CD8-positive, alpha-beta memory T cell (primary cell): ENCODE measurements at regions not wholly inside any gene's neighbourhood (a gene's known extent, or its start where the extent isn't known, plus 50 kb on each side); places are given as distances from the start of the nearest gene placed in this dataset.

Source experiments
- CTCF ChIA-PET: fragments of 350-600 bp; sonication (Branson Sonifier 250); formaldehyde crosslinking; loops from one replicate; lab custom pipeline; 2021; ENCODE audit warnings: antibody characterized with exemption; lab: Charles Lee
- POLR2A ChIA-PET: fragments of 350-600 bp; sonication (Branson Sonifier 250); formaldehyde crosslinking; loops from one replicate; lab custom pipeline; 2021; ENCODE audit warnings: antibody characterized with exemption; lab: Charles Lee
- DNase-seq, 5 donors: peaks; one replicate each; pipeline versions ENCODE4 v3.0.0 to v3.0.0-alpha.2; 2020 to 2022; ENCODE audit warnings: mixed read lengths in 1 of 5
- H3K27ac ChIP-seq: one replicate; pipeline ENCODE4 v1.7.0; 2013; ENCODE audit warnings: low read depth, mild to moderate bottlenecking, low read length, moderate library complexity
- H3K27me3 ChIP-seq: 2 replicates; pipeline ENCODE4 v1.7.0; 2013; ENCODE audit warnings: low read length, mild to moderate bottlenecking; ENCODE audit not compliant: insufficient read depth, poor library complexity, severe bottlenecking
- H3K36me3 ChIP-seq: 2 replicates; pipeline ENCODE4 v1.7.0; 2013; ENCODE audit warnings: mild to moderate bottlenecking, low read length, moderate library complexity; ENCODE audit not compliant: insufficient read depth
- H3K4me1 ChIP-seq: 2 replicates; pipeline ENCODE4 v1.7.0; 2013; ENCODE audit warnings: mild to moderate bottlenecking, low read length, moderate library complexity; ENCODE audit not compliant: insufficient read depth
- H3K4me3 ChIP-seq: 2 replicates; pipeline ENCODE4 v1.7.0; 2013; ENCODE audit warnings: mild to moderate bottlenecking, low read length
- H3K9me3 ChIP-seq: 2 replicates; pipeline ENCODE4 v1.7.0; 2013; ENCODE audit warnings: mild to moderate bottlenecking, low read length
- H3K27ac Mint-ChIP-seq, 8 donors: one replicate each; pipeline ENCODE4 v1.8.0; 2020 to 2021; ENCODE audit warnings: mixed read lengths in 8 of 8, mild to moderate bottlenecking in 6 of 8, inconsistent platforms in 3 of 8, moderate library complexity in 3 of 8
- H3K27me3 Mint-ChIP-seq, 2 donors: one replicate each; pipeline ENCODE4 v1.8.0; 2020 to 2021; ENCODE audit warnings: mixed read lengths in 2 of 2, mild to moderate bottlenecking in 1 of 2, moderate library complexity in 1 of 2
- H3K36me3 Mint-ChIP-seq, 3 donors: one replicate each; pipeline ENCODE4 v1.8.0; 2020 to 2021; ENCODE audit warnings: mixed read lengths in 3 of 3, inconsistent platforms in 1 of 3, mild to moderate bottlenecking in 1 of 3
- H3K4me1 Mint-ChIP-seq, 3 donors: one replicate each; pipeline ENCODE4 v1.8.0; 2020 to 2021; ENCODE audit warnings: mixed read lengths in 3 of 3, inconsistent platforms in 1 of 3, mild to moderate bottlenecking in 1 of 3
- H3K4me3 Mint-ChIP-seq, 7 donors: one replicate each; pipeline ENCODE4 v1.8.0; 2020 to 2021; ENCODE audit warnings: mixed read lengths in 7 of 7, mild to moderate bottlenecking in 6 of 7, moderate library complexity in 4 of 7, inconsistent platforms in 2 of 7
- H3K9me3 Mint-ChIP-seq, 5 donors: one replicate each; pipeline ENCODE4 v1.8.0; 2020 to 2022; ENCODE audit warnings: mixed read lengths in 5 of 5, mild to moderate bottlenecking in 3 of 5, moderate library complexity in 2 of 5, inconsistent platforms in 1 of 5

DNA sequence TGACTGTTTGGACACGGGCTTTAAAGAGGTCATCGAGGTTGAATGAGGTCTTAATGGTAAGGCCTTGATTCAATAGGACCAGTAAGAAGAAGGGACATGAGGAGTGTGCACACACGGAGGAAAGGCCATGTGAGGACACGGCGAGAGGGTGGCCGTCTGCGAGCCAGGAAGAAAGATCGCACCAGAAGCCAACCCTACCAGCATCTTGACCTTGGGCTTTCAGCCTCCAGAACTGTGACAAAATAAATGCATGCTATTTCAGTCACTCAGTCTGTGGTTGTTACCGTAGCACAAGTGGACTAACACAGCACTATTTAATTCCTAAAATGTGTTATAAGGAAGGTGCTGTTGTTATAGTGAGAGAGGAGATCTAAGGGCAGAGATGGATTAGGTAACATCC is 468.6 kb upstream of the FAT1 start:
- Histone ChIP-seq H3K27ac (no peak overlapping the region), H3K4me3 (no peak overlapping the region), H3K27me3 (no peaks in the 10 kb centered on the region), H3K36me3 (no peaks in the 10 kb centered on the region), H3K4me1 (no peaks in the 10 kb centered on the region), H3K9me3 (no peaks in the 10 kb centered on the region)
- H3K36me3 Mint-ChIP-seq: no peaks in the 10 kb centered on the region
- CTCF ChIA-PET: no interaction called here
- peaks cover 0 to 4% of the 10 kb centered on the region in 2 donors for H3K27me3 Mint-ChIP-seq
- no peak overlapping the region for H3K27ac Mint-ChIP-seq
- H3K4me1 Mint-ChIP-seq: no peaks in the 10 kb centered on the region
- POLR2A ChIA-PET: no interaction called here
- DNase-seq: no peak
- H3K4me3 Mint-ChIP-seq: no peak overlapping the region
- peaks cover 1 to 18% (median 5%) of the 10 kb centered on the region in 5 donors for H3K9me3 Mint-ChIP-seq

DNA sequence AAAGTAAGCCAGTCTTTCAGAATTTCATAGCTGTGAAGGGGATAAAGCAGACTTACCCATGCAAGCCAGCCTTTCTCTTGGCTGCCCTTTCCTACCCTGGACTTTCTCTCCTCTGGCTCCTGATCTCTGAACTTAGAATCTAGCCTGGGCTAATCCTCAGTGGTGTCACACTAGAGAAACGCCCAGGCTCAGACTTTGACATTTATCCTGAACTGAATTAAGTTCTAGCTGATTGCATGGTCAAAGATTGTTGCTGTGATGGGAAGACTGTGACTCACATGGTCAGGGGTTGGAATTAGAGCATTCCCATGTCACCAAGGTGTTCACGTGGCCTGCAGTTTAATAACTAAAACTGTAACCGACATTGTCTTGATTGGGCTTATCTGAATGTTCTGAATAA is 469.5 kb upstream of the FAT1 start:
- Histone ChIP-seq H3K4me1 (no peaks in the 10 kb centered on the region), H3K27me3 (no peaks in the 10 kb centered on the region), H3K9me3 (no peaks in the 10 kb centered on the region), H3K27ac (no peak overlapping the region), H3K36me3 (no peaks in the 10 kb centered on the region), H3K4me3 (no peak overlapping the region)
- no peak for DNase-seq
- ChIA-PET POLR2A (no interaction called here), CTCF (no interaction called here)
- Mint-ChIP-seq H3K4me3 (no peak overlapping the region), H3K36me3 (no peaks in the 10 kb centered on the region), H3K27ac (no peak overlapping the region), H3K9me3 (peaks cover 0 to 16% (median 2%) of the 10 kb centered on the region in 5 donors), H3K4me1 (no peaks in the 10 kb centered on the region), H3K27me3 (peaks cover 0 to 4% of the 10 kb centered on the region in 2 donors)

DNA sequence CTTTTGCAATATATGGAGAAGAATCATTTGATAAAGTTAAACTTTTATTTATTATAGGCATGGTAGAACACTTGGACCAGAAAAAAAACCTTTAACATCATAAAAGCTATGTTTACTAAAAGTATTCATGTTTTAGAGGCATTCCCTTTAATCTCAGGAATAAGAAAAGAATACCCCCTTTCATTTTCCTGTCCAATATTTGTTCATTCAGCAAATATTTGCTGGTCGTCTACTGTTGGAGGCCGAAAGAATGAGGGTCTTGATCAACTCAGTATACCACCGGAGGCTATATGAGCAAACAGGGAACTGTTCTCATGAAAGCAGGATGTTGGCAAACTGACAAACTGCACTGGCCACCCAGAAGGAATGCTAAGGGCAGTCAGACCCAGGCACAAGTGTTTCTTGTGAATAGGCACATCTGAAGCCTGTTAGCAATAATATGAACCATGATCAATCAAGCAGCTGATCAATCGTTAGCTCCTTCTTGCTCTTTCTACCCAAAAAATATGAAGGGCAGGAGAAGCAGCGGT is 480.8 kb upstream of the FAT1 start:
- H3K4me3 ChIP-seq: no peak overlapping the region
- no peak overlapping the region for H3K27ac ChIP-seq
- no peak overlapping the region for H3K4me3 Mint-ChIP-seq
- no peaks in the 10 kb centered on the region for H3K27me3 ChIP-seq
- H3K9me3 ChIP-seq: no peaks in the 10 kb centered on the region
- no peaks in the 10 kb centered on the region for H3K4me1 ChIP-seq
- peaks cover 8 to 13% (median 11%) of the 10 kb centered on the region in 5 donors for H3K9me3 Mint-ChIP-seq
- ChIA-PET POLR2A (no interaction called here), CTCF (no interaction called here)
- peaks cover 0 to 1% of the 10 kb centered on the region in 2 donors for H3K27me3 Mint-ChIP-seq
- no peaks in the 10 kb centered on the region for H3K36me3 ChIP-seq
- no peak for DNase-seq
- no peaks in the 10 kb centered on the region for H3K36me3 Mint-ChIP-seq
- no peaks in the 10 kb centered on the region for H3K4me1 Mint-ChIP-seq
- H3K27ac Mint-ChIP-seq: no peak overlapping the region

- POLR2A ChIA-PET: no interaction called here
- Mint-ChIP-seq H3K27me3 (peaks cover 0 to 1% of the 10 kb centered on the region in 2 donors), H3K4me1 (no peaks in the 10 kb centered on the region), H3K9me3 (peaks cover 6 to 19% (median 9%) of the 10 kb centered on the region in 5 donors), H3K4me3 (no peak overlapping the region), H3K27ac (no peak overlapping the region), H3K36me3 (no peaks in the 10 kb centered on the region)
- Histone ChIP-seq H3K9me3 (no peaks in the 10 kb centered on the region), H3K4me1 (no peaks in the 10 kb centered on the region), H3K27ac (no peak overlapping the region), H3K36me3 (no peaks in the 10 kb centered on the region), H3K4me3 (no peak overlapping the region), H3K27me3 (no peaks in the 10 kb centered on the region)
- DNase-seq: no peak
- CTCF ChIA-PET: no interaction called here
Measured at GRCh38 chr4:187207931-187208330, 484.3 kb upstream of the FAT1 start.

GRCh38 chr4:187208651-187209050 is 485.0 kb upstream of the FAT1 start:
- Histone ChIP-seq H3K36me3 (no peaks in the 10 kb centered on the region), H3K4me1 (no peaks in the 10 kb centered on the region), H3K27me3 (no peaks in the 10 kb centered on the region), H3K27ac (no peak overlapping the region), H3K4me3 (no peak overlapping the region), H3K9me3 (no peaks in the 10 kb centered on the region)
- Mint-ChIP-seq H3K27me3 (peaks cover 0 to 1% of the 10 kb centered on the region in 2 donors), H3K36me3 (no peaks in the 10 kb centered on the region), H3K4me1 (no peaks in the 10 kb centered on the region), H3K27ac (no peak overlapping the region), H3K9me3 (peaks cover 9 to 24% (median 12%) of the 10 kb centered on the region in 5 donors), H3K4me3 (no peak overlapping the region)
- no peak for DNase-seq
- ChIA-PET POLR2A (no interaction called here), CTCF (no interaction called here)

DNA sequence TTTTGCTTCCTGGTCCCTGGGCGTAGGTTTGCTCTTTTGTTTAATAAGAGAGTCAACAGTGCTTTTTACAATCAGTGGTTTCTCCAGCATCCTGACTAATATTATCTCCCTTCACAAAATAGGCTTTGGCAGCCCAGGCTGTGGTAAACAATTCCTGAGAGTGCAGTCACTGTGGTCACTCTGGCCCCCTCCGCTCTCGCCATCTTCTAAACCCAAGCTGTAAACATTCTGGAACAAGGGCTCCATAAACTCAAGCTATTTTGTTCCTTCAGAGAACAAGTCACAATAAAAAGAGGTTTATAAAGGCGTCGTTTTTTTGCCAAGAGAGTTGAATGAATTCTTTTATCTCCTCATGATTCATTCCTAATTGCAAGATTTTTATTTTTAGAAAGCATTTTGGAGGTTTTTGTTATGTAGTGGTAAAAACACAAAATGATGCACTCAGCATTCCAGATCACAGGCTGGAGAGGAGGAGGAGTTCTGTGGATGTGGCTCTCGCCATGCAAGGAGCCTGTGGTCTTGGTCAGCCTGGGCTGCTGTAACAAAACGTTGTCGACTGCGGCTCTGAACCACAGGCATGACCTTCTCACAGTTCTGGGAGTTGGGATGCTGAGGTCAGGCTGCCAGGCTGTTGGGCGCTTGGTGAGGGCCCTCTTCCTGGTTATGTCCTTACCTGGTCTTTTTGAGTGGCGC is 486.4 kb upstream of the FAT1 start:
- ChIA-PET CTCF (no interaction called here), POLR2A (no interaction called here)
- no peak for DNase-seq
- Histone ChIP-seq H3K9me3 (no peaks in the 10 kb centered on the region), H3K36me3 (no peaks in the 10 kb centered on the region), H3K4me3 (no peak overlapping the region), H3K27ac (no peak overlapping the region), H3K4me1 (no peaks in the 10 kb centered on the region), H3K27me3 (no peaks in the 10 kb centered on the region)
- Mint-ChIP-seq H3K4me1 (no peaks in the 10 kb centered on the region), H3K9me3 (peaks cover 9 to 24% (median 12%) of the 10 kb centered on the region in 5 donors), H3K36me3 (no peaks in the 10 kb centered on the region), H3K27me3 (peaks cover 0 to 1% of the 10 kb centered on the region in 2 donors), H3K27ac (no peak overlapping the region), H3K4me3 (no peak overlapping the region)

GRCh38 chr4:187212446-187213080 is 488.9 kb upstream of the FAT1 start:
- ChIA-PET CTCF (no interaction called here), POLR2A (interaction anchor here (0.6 kb wide), 1 partner anchor 27 kb away, joined by 3 read pairs; no protein-coding TSS in a partner anchor)
- H3K4me1 Mint-ChIP-seq: no peaks in the 10 kb centered on the region

DNA sequence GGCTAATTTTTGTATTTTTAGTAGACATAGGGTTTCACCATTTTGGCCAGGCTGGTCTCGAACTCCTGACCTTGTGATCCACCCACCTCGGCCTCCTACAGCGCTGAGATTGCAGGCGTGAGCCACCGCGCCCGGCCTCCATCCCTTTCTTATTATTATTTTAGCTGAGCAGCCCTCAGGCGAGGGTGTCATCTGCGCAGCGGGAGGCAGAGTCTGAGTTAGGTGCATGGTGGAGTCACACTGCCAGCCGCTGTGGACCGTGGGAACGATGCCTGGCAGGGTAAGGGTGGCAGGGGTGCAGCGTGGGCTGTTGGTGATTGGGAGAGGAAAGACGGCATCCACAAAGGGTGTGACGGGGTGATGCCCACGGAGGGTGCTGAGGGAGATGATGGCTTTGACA is 491.8 kb upstream of the FAT1 start:
- H3K27me3 Mint-ChIP-seq: no peaks in the 10 kb centered on the region
- no peaks in the 10 kb centered on the region for H3K9me3 ChIP-seq
- no peak overlapping the region for H3K27ac Mint-ChIP-seq
- DNase-seq: no peak
- H3K36me3 Mint-ChIP-seq: no peaks in the 10 kb centered on the region
- H3K27me3 ChIP-seq: no peaks in the 10 kb centered on the region
- H3K4me3 ChIP-seq: no peak overlapping the region
- H3K4me1 ChIP-seq: no peaks in the 10 kb centered on the region
- H3K27ac ChIP-seq: no peak overlapping the region
- H3K4me3 Mint-ChIP-seq: no peak overlapping the region
- H3K36me3 ChIP-seq: no peaks in the 10 kb centered on the region
- POLR2A ChIA-PET: no interaction called here
- H3K9me3 Mint-ChIP-seq: peaks cover 7 to 22% (median 9%) of the 10 kb centered on the region in 5 donors
- H3K4me1 Mint-ChIP-seq: no peaks in the 10 kb centered on the region
- CTCF ChIA-PET: no interaction called here

More at GRCh38 chr4:187212446-187213080, 488.9 kb upstream of the FAT1 start:
- Histone ChIP-seq H3K27ac (no peak overlapping the region), H3K36me3 (no peaks in the 10 kb centered on the region), H3K27me3 (no peaks in the 10 kb centered on the region), H3K9me3 (no peaks in the 10 kb centered on the region), H3K4me3 (no peak overlapping the region), H3K4me1 (no peaks in the 10 kb centered on the region)
- peaks cover 0 to under 1% of the 10 kb centered on the region in 2 donors for H3K27me3 Mint-ChIP-seq
- H3K4me3 Mint-ChIP-seq: no peak overlapping the region
- no peaks in the 10 kb centered on the region for H3K36me3 Mint-ChIP-seq
- H3K9me3 Mint-ChIP-seq: peaks cover 7 to 27% (median 12%) of the 10 kb centered on the region in 5 donors
- H3K27ac Mint-ChIP-seq: no peak overlapping the region
- DNase-seq: no peak
